ENCODE measurements at regions not wholly inside any gene's neighbourhood (a gene's known extent, or its start where the extent isn't known, plus 50 kb on each side); places are given as distances from the start of the nearest gene placed in this dataset.

- DNase-seq (ENCODE audit: low read depth, low spot score): no peak
- Mint-ChIP-seq H3K9me3 (peaks cover 8% of the 10 kb centered on the region), H3K4me3 (no peak overlapping the region), H3K27ac (ENCODE audit: unreplicated experiment) (no peak overlapping the region), H3K27me3 (ENCODE audit: low read depth) (no peaks in the 10 kb centered on the region), H3K4me1 (peaks cover 4% of the 10 kb centered on the region), H3K36me3 (ENCODE audit: low read depth) (no peaks in the 10 kb centered on the region)
- TF ChIP-seq CTCF (conservative IDR thresholded peaks at IDR 0.05): no peak
Observed at GRCh38 chr21:27741736-27742135, 774.8 kb upstream of the ADAMTS5 start.

DNA sequence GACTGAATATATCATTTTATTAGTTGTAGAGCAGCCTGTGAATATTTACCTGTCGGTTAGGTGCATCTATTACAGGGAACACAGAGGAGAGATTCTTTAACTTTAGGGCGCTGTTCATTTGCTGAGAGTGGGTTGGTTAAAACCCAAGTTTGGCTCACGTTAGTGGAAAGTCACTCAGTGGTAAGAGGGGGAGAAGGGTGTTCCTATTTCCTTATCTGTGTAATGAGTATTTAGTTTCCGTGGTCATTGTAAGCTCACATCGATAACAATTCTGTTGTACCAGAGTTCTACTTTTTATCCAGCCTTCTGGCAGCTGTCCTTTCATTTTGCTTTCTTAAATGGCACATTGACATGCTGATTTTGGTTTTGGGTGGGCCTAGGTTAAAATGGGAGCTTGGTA is 773.2 kb upstream of the ADAMTS5 start:
- Mint-ChIP-seq H3K4me3 (no peak overlapping the region), H3K27me3 (ENCODE audit: low read depth) (no peaks in the 10 kb centered on the region), H3K9me3 (peaks cover 7% of the 10 kb centered on the region), H3K4me1 (no peaks in the 10 kb centered on the region), H3K36me3 (ENCODE audit: low read depth) (peaks cover 3% of the 10 kb centered on the region), H3K27ac (ENCODE audit: unreplicated experiment) (no peak overlapping the region)
- no peak for DNase-seq (ENCODE audit: low read depth, low spot score)
- TF ChIP-seq CTCF (conservative IDR thresholded peaks at IDR 0.05): no peak

- Mint-ChIP-seq H3K9me3 (peaks cover 7% of the 10 kb centered on the region), H3K4me1 (no peaks in the 10 kb centered on the region), H3K27ac (ENCODE audit: unreplicated experiment) (no peak overlapping the region), H3K27me3 (ENCODE audit: low read depth) (no peaks in the 10 kb centered on the region), H3K4me3 (no peak overlapping the region), H3K36me3 (ENCODE audit: low read depth) (peaks cover 3% of the 10 kb centered on the region)
- no peak for DNase-seq (ENCODE audit: low read depth, low spot score)
- no peak for TF ChIP-seq CTCF (conservative IDR thresholded peaks at IDR 0.05)
Observed at GRCh38 chr21:27739187-27739586, 772.3 kb upstream of the ADAMTS5 start.

- DNase-seq (ENCODE audit: low read depth, low spot score): no peak
- no peak overlapping the region for H3K27ac Mint-ChIP-seq (ENCODE audit: unreplicated experiment)
- H3K4me3 Mint-ChIP-seq: no peak overlapping the region
- H3K9me3 Mint-ChIP-seq: peaks cover 3% of the 10 kb centered on the region
- H3K27me3 Mint-ChIP-seq (ENCODE audit: low read depth): no peaks in the 10 kb centered on the region
- H3K36me3 Mint-ChIP-seq (ENCODE audit: low read depth): peaks cover 3% of the 10 kb centered on the region
- TF ChIP-seq CTCF (conservative IDR thresholded peaks at IDR 0.05): no peak
- no peaks in the 10 kb centered on the region for H3K4me1 Mint-ChIP-seq
Observed at GRCh38 chr21:27735699-27736098, 768.8 kb upstream of the ADAMTS5 start.

- DNase-seq (ENCODE audit: low read depth, low spot score): no peak
- TF ChIP-seq CTCF (conservative IDR thresholded peaks at IDR 0.05): no peak
- Mint-ChIP-seq H3K4me3 (no peak overlapping the region), H3K9me3 (peaks cover 6% of the 10 kb centered on the region), H3K27ac (ENCODE audit: unreplicated experiment) (no peak overlapping the region), H3K27me3 (ENCODE audit: low read depth) (no peaks in the 10 kb centered on the region), H3K36me3 (ENCODE audit: low read depth) (peaks cover 3% of the 10 kb centered on the region), H3K4me1 (no peaks in the 10 kb centered on the region)
Observed at GRCh38 chr21:27734146-27734545, 767.3 kb upstream of the ADAMTS5 start.

DNA sequence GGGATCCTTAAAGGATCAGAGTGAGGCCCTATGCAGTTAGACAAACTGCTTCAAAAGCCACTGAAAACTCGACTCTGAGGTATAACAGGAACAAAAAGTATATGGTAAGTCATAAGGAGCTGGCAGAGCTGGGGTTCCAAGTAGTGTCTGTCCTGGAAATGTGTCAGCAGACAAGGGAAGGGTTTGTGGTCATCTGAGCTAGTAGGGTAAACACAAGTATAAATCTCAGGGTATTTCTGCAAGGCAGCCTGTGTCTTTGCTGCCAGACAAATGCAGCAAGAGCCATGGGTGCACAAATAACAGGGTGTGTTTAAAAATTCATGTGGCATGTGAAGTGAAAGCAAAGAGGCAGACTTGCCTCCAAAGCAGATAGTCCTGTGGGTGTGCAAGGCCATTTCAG is 759.0 kb upstream of the ADAMTS5 start:
- TF ChIP-seq CTCF (conservative IDR thresholded peaks at IDR 0.05): no peak
- no peaks in the 10 kb centered on the region for H3K27me3 Mint-ChIP-seq (ENCODE audit: low read depth)
- no peak overlapping the region for H3K27ac Mint-ChIP-seq (ENCODE audit: unreplicated experiment)
- peaks cover 4% of the 10 kb centered on the region for H3K36me3 Mint-ChIP-seq (ENCODE audit: low read depth)
- no peak for DNase-seq (ENCODE audit: low read depth, low spot score)
- H3K4me1 Mint-ChIP-seq: no peaks in the 10 kb centered on the region
- peaks cover 5% of the 10 kb centered on the region for H3K9me3 Mint-ChIP-seq
- H3K4me3 Mint-ChIP-seq: no peak overlapping the region

Measured in neural crest cell (in vitro differentiated cells).